ELF-1 (cell line): ENCODE measurements at regions not wholly inside any gene's neighbourhood (a gene's known extent, or its start where the extent isn't known, plus 50 kb on each side); places are given as distances from the start of the nearest gene placed in this dataset.
"Not testable (repeated sequence)": the region's sequence is repeated elsewhere in the genome, so short reads cannot be mapped to it uniquely, and the experiment has no call there.

Experiments
- DNase-seq: peaks from one replicate; pipeline ENCODE4 v3.0.0-alpha.2; 2016; ENCODE audit warnings: low read depth, low spot score

DNA sequence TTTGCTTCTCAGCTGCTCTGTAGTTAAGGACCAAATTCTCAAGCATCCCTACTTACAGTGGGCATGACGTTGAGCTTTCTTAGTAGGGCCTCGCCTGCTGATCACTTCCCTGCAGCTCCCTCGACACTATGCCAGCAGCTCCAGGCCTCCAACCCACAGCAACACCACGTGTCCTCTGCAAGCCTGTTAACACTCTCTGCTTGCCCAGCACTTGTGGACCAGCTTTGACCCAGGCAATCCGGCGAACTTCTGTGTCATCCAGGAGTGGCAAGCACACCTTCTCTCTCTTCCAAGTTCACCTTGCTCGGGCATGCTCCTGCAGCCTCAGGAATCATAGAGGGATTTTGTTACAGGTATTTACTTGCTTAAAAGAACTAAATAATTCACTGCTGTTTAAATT is 138.6 kb upstream of the FHL2 start:
- DNase-seq, result no peak

- no peak for DNase-seq
Observed at GRCh38 chr2:105536175-105536574, 137.3 kb upstream of the FHL2 start.

GRCh38 chr2:105529258-105529657 is 130.4 kb upstream of the FHL2 start:
- DNase-seq, result not testable (repeated sequence)

GRCh38 chr2:105526000-105526925 is 127.4 kb upstream of the FHL2 start:
- DNase-seq, result no peak

GRCh38 chr2:105525201-105525600 is 126.3 kb upstream of the FHL2 start:
- no peak for DNase-seq

GRCh38 chr2:105522645-105523044 is 123.8 kb upstream of the FHL2 start:
- no peak for DNase-seq

DNA sequence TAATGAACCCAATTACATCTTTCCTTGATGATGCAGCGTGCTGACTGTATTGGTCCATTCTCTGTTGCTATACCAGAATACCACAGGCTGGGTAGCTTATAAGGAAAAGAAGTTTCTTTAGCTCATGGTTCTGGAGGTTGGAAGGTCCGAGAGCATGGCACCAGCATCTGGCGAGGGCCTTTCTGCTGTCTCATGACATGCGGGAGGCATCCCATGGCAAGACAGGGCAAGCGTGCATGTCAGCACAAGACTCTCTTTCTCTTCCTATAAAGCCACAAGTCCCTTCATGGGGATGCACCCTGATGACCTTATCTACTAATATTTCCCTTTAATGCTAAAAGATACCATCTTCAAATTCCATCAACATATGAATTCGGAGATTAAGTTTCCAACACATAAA is 122.8 kb upstream of the FHL2 start:
- no peak for DNase-seq

DNA sequence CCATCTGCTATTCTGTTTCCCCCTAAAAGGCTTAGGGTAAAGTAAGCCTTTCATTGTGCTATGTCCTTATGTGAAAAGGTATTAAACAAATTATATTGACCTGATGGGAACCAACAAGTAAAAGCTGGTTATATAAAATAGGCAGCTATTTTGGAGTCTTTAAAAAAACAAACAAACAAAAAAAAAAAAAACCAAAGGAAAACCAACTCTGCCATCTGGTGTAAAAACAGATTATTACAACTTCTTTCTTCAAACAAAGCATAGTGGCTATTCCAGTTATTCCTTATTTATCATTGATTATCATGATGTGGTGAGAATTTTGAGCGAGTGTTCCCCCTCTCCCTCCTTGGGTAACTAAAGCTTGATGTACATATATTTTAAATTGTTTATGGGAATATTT is 122.3 kb upstream of the FHL2 start:
- peak; percentile 10 for DNase-seq

DNA sequence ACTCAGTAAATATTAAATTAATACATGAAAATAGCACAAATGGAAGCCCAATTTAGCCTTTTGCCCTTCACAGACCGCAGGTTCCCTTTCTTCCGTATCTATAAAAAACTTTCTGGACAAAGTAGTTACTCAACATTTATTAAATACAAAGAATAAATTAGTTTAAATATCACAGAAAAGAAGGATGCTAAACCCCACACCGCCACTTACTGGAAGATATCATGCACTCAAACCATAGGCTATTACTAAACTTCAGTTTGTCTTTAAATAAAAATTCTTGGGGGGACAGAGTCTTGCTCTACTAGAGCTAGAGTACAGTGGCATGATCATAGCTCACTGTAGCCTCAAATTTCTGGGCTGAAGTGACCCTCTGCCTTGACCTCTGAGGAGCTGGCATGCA is 120.7 kb upstream of the FHL2 start:
- DNase-seq, result no peak

- no peak for DNase-seq
Observed at GRCh38 chr2:105518897-105519296, 120.0 kb upstream of the FHL2 start.

- DNase-seq, result no peak
Observed at GRCh38 chr2:105517814-105518705, 119.2 kb upstream of the FHL2 start.

DNA sequence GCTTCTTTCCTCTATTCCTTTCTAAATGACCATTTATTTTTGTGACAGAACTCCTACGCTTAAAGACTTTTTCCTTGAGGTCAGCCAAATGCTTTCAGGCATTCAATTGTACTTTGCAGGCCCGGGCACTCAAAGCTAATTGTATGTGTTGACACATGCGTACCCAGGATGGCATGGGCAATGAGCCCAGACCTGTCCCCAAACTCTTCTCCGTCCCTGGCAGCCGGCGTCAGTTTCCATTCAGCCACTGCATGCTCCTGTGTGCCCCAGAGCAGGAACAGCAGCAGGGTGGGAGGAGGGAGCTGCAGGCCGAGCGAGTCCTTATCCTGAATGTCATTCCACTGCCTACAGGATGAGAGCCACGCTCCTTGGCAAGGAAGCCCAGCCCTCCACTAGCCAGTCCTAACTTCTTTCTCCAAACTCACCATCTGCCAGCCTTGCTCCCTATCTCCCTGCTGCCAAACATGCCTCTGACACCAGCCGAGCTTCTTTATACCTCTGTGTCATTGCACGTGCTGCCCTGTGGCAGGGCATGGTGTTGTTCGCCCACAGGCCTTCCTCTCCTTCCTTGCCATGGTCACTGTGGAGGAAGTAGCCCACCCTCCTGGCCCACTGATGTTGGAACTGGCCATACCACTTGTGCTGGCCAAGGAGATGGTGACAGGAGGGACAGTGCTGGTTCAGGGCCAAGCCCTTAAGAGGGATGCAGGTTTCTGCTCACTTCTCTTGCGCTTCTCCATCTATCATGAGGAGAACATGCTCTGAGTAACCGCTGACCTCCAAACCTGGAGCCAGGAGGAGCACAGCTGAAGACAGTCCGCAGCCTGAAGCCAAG is 116.9 kb upstream of the FHL2 start:
- DNase-seq, result no peak

DNA sequence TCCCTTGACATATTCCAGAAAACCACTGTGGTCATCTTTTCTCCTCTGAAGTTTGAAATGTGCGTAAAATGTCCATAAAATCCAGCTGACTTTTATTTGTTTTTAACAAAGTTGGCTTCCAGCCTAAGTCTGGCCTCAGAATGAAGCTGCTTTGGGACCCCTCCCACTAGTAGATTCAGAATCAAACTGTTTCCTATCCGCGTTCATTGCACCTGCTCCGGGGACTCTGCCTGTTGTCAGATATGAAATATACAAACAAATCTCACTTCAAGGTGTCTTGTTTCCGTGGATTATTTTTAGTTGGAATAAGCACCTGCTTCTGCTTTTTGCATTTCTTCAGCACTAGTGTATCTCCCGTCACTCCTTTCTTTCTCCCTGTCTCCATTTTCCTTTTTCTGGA is 115.7 kb upstream of the FHL2 start:
- DNase-seq, result no peak

DNA sequence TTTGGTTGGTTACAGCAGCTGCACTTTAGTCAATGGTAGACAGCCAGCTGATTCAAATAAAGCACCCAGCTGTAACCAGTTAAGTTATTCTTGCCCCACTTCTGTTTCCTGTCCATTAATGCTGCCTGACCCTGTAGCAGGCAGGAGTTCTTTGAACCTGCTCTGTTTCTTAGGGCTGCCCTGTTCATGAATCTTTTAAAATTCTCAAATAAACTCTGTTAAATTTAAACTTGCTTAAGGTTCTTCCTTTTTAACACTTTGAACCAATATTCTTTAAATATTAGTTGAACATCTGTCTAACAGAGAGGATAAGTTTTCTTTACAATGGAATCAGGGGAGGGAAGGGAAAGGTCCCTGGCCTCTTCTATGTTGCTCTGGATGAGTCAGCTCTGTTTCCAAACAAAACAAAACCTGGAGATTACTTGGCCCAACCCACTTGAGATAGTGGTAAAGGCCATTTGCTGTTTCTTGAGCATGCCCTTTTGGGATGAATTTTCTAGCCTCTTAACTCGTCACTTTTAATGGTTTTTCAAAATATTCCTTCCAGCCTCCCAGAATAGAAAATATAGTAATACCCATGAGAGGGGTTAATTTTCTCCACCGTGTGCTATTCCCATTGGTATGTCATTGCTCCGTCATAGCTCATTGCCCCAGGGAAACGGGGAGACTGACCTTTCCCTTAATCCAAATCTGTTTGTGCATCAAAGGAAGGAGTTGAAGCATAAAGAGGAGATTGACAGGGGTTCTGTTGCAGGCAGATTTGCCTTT is 112.1 kb upstream of the FHL2 start:
- DNase-seq, result peak; percentile 26

GRCh38 chr2:105509269-105510086 is 110.6 kb upstream of the FHL2 start:
- no peak for DNase-seq

GRCh38 chr2:105506860-105507259 is 108.0 kb upstream of the FHL2 start:
- DNase-seq, result not testable (repeated sequence)

DNA sequence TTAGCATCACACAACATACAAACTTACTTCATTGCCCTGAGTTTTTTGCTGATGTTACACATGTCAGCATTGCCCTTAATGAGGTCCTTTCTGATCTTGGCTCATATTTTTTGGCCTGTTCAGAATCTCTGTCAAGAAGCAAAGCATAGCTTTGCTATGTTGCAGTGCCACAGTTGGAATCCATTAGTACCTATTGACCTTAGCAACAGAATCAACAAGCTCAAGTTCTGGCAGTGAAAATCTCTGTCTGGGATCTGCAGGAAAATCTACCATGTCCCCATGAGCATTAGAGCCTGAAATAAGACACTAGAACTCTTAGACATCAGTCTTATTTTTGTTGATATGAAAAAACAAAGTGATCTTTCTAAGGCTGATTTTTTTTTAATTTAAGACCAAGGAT is 105.6 kb upstream of the FHL2 start:
- no peak for DNase-seq

DNA sequence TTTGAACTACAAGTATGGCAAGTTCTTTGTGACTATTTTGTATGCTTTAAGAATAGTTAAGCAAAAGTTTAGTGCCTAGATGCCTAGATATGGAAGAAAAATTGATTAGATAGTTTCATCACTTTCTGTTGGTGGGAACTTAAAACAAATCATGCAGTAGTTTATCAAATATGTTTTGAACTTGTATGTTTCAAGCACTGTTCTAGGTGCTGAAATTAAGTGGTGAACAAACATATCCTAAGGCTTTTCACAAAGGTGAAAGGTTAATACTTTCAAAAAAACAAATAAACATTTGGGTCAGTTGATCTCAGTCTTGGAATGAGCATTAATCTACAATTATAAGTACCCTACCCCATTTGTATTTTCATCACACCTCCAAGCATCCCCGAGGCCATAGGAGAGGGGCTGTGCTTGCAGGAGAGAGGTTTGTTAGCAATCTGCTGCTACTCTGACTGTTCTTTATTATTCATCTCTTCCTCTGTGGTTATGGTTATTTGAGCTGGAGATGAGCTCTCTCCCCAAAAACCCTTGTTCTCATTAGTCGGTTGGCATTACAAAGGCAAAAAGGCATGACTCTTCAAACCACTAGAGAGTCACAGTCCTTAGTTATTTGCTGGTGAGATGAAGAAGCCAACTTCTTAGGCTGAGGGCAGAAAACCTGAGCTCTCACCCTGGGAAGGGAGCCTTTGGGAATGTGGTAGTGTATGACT is 103.9 kb upstream of the FHL2 start:
- DNase-seq, result no peak

DNA sequence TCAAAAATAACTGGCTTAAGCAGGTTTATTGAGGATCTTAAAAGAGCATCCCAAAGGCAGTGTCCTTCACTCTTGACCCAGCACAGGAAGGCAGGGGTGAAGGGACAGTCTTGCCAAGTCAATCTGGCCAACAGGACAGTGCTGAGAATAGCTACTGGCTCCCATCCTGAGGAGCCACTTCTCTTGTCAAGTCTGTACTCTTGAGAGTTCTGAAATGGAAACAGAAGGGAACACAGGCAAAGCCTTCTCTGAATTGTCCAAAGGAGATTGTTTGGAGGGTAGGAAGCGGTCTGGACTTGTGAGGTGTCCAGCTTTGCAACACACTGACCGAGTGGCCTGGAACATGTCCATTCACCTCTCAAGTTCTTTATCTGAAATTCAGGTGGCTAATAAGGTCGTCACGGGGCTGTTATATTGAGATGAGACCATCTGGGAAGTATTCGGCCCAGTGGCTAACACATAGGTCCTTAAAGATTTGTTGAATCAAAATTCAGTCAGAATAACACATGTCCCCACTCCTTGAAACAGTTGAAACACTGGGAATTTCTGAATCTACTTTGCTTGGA is 99.5 kb upstream of the FHL2 start:
- DNase-seq, result no peak
